CD4-positive, alpha-beta T cell treated with Interleukin-6 at 100 ng/mL for 8 hours (primary cell): ENCODE measurements at regions not wholly inside any gene's neighbourhood (a gene's known extent, or its start where the extent isn't known, plus 50 kb on each side); places are given as distances from the start of the nearest gene placed in this dataset.

Source experiments
- DNase-seq: peaks from one replicate; pipeline ENCODE4 v3.0.0-alpha.2; 2020; ENCODE audit warnings: mixed read lengths, low spot score

- no peak for DNase-seq
Observed at GRCh38 chr6:1153696-1154245, 158.1 kb upstream of the FOXQ1 start.

DNA sequence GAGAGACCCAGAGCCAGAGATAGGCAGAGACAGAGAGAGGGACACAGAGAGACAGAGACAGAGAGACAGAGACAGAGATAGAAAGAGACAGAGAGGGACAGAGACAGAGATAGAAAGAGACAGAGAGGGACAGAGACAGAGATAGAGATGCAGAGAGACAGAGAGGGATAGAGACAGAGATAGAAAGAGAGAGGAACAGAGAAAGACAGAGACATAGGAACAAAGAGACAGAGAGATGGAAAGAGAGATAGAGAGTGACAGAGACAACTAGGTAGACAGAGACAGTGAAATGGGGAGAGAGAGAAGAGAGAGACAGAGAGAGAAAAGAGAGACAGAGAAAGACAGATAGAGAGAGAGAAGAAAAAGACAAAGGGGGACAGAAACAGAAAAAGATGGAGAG is 165.4 kb upstream of the FOXQ1 start:
- no peak for DNase-seq

- no peak for DNase-seq
Observed at GRCh38 chr6:1145768-1146218, 166.1 kb upstream of the FOXQ1 start.

DNA sequence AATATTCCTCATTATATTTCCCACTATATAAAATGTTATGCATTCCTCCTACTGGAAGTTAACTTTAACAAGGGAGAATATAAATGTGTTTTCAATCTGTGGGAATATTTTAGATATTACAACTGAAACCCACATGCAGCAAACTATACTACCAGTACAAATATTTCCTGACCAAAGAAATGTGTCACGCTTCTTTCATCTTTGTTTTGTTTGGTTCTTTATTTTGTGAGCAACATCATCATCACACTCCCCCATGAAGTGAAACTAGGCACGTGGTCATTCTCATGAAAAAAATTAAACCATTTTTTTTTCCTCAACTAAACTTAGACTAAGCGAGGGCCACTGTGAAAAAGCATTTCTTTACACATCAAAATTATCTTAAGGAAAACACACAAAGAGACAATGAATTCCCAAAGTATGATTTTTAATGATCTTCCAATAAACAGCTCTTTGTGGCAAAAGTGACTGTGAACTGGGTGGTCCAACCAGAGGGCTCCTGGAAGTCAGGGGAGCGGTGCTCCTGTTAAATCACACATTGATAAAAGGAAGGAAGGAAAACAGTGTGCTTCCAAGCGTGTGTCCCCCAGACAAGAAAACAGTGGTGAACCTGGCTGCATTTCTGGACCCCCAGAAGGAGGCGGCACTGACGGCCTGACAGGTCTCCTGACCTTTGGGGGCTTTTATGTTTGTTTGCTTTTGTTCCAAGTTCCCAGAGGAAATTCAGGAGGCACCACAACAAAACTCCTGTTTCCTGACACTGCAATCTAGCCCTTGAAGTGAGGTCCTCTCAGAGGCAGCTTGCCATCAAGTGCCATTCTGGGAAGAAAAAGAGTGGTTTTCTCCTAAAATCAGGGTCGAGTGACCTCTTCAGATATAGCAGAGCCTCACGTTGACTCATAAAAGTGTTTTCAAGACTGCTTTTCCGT is 166.8 kb upstream of the FOXQ1 start:
- DNase-seq: no peak

- DNase-seq: no peak
Observed at GRCh38 chr6:1143655-1144054, 168.2 kb upstream of the FOXQ1 start.

- no peak for DNase-seq
Observed at GRCh38 chr6:1139155-1139890, 172.6 kb upstream of the FOXQ1 start.

DNA sequence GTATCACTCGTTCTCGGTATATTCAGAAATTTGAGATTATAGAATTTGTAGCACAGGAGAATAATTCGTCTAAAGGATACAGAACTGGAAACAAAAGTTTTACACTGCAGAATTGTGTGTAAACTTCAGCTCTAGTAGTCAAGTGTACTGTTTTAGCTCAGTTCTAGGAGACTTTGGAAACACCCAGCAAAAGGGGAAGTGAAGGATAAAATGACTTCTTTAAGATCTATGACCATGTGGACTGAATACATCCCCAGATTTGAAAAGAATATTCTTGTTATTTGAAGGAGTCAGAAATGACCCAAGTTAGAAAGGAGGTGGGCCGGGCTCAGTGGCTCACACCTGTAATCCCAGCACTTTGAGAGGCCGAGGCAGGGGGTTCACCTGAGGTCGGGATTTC is 174.0 kb upstream of the FOXQ1 start:
- no peak for DNase-seq

GRCh38 chr6:1136827-1137226 is 175.1 kb upstream of the FOXQ1 start:
- no peak for DNase-seq

DNA sequence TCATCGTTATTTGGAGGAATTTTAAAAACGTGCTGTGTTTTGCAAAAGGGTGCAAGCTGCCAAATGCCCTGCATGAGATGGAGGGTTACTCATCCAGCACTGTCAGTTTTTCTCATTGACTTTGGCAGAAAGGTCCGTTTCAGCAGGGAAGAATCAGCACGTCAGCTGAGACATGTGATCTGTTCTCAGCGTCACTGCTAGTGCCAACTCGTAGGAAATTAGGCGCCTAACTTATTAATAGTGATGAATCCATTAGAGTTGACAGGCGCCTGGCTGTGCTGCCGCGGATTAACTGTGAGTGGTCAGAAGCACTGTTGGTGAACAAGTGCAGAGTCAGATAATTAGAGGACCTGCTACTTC is 175.5 kb upstream of the FOXQ1 start:
- DNase-seq: no peak

- DNase-seq: no peak
Observed at GRCh38 chr6:1135726-1136414, 176.0 kb upstream of the FOXQ1 start.

- DNase-seq: no peak
Observed at GRCh38 chr6:1131285-1132079, 180.4 kb upstream of the FOXQ1 start.

GRCh38 chr6:1130709-1131108 is 181.2 kb upstream of the FOXQ1 start:
- DNase-seq: no peak

DNA sequence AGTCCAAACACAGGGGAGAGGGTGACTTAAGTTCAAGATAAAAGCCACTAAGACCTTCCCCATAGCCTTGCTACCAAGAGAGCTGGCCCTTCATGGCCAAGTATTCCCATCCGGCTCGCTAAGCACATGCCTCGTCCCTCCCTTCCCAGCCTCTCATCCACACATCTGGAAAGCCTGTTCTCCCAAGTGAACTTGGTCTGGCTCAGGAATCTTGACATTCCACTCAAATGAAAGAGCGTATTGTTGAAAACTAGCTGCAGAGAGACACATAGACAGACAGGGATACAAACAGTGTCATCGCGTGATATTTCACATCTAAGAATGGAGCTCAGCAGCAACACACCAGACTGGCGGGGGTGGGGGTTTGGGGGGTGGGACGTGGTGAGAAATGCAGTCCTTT is 182.8 kb upstream of the FOXQ1 start:
- DNase-seq: no peak

DNA sequence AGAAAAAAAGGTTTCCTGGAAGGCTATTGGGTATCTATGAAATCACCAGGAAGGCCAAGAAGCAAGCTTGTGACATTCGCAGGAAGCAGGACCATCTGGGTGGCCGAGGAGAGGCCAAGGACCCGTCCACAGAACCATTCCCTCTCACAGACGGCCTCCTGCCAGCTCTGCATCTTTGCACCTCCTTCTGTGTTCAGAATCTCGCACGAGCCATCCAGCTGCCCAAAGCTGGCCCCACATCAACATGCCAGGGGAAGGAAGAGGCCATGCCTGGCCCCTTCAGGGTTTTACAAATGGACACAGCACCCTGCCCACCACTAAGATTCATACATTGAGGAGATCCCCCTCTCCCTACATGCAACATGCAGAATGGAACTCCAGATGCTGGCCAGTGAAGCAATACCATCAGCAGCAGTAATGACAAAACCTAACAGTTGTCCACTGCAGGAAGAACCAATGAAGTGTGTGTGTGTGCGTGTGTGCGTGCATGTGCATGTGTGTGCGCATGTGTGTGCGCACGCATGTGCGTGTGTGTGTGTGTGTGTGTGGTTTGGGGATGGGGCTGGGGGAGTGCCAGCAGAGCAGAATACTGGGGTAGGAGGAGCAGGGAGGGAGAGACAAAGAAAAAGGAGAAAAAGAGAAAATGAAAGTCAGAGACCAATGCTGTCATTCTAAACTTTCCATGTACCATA is 184.2 kb upstream of the FOXQ1 start:
- no peak for DNase-seq

GRCh38 chr6:1127129-1127528 is 184.8 kb upstream of the FOXQ1 start:
- no peak for DNase-seq

DNA sequence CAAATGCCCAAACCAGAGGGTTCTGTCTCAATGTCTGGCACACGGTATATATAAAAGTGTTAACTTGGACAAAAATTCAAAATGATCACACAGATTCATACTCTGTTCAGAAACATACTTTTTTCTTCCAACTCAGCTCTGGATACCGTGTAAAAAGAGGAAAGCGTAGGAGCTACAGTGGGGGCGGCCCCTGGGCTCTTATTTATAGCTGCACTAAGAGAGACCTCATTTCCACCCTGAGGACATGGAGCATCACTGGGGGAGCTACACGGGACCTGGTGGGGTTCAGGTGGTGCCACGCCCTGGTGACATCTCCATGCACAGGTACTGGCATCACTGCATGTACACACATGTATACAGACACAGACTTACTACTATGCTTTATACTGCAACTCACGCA is 185.9 kb upstream of the FOXQ1 start:
- DNase-seq: no peak

GRCh38 chr6:1125297-1125696 is 186.6 kb upstream of the FOXQ1 start:
- DNase-seq: no peak

DNA sequence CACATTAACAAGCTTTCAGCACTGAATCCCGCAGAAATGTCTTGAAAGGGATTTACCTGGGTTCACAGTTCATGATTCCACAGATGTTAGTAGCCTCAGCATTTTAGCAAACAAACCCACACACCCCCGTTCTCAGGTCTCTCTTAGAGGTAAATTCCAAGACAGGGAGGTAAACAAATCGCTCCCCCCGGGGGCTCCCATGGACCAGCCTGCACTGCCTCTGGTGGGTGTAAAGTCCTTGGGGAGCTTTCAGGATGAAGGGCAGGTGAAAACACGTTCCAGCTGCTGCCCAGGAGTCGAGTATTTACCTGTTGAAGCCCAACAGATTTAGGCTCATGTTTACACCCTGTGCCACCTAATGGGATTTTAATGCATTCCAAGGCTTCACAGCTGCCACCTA is 187.0 kb upstream of the FOXQ1 start:
- DNase-seq: no peak

DNA sequence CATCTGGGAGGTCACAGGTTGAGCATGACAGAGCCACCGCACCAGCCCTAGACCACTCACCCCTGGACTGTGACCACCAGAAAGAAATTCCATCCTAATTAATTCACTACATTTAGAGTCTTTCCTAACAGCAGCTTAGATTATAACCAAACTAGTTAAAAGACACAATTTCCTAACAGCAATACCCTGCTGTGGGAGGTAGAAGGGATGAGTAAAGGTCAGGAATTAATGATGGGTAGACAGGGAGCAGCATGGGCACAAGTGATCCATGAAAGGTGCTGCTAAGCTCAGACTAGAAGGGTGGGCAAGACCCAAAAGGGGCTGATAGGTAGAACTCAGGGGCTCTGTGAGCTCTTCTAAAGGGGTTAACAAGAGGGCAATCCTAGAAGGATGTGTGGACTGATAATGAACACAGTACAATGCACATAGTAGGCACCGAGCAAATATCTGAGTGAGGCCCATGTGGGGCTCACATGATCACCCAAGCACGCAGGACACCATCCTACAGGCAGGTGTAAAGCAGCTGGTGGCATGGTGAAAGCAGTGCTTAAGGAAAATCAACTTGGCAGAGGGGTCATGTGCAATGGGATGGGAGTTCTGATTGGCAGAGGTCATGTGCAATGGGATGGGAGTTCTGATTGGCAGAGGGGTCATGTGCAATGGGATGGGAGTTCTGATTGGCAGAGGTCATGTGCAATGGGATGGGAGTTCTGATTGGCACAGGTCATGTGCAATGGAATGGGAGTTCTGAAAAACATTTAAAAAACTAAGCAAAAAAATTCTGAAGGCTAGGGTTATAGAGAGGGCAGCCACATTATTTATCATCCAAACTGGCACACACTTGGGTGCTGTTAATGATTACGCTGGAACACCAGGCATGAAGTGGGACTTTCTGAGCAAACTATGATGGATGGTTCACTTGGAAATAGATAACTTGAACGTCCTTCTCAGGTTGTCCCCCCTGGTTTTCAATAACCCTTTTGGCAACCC is 188.2 kb upstream of the FOXQ1 start:
- no peak for DNase-seq

- DNase-seq: no peak
Observed at GRCh38 chr6:1122083-1122482, 189.8 kb upstream of the FOXQ1 start.
